ENCODE measurements at regions not wholly inside any gene's neighbourhood (a gene's known extent, or its start where the extent isn't known, plus 50 kb on each side); places are given as distances from the start of the nearest gene placed in this dataset.
"Not testable (repeated sequence)": the region's sequence is repeated elsewhere in the genome, so short reads cannot be mapped to it uniquely, and the experiment has no call there.

DNA sequence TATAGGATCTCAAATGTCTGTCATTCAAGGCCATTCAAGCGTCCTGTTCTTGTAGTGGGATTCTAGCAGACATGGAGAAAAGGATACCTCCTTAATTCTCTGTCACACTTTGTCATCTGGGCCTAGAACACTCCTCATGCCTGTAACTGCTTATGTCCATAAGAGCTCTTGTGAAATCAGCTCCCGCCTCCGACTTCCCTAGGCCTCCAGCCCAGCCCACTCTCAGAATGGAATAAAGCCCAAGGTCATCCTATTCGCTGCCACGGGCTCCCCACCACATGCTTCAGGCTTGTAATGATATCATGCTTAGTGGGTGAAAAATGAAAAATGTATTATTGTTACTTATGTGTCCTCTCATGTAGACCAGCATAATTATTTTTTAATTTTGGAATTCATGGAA is 632.5 kb downstream of the ISL1 start:
- no peaks in the 10 kb centered on the region for H3K36me3 ChIP-seq
- TF ChIP-seq, protein P1, sequence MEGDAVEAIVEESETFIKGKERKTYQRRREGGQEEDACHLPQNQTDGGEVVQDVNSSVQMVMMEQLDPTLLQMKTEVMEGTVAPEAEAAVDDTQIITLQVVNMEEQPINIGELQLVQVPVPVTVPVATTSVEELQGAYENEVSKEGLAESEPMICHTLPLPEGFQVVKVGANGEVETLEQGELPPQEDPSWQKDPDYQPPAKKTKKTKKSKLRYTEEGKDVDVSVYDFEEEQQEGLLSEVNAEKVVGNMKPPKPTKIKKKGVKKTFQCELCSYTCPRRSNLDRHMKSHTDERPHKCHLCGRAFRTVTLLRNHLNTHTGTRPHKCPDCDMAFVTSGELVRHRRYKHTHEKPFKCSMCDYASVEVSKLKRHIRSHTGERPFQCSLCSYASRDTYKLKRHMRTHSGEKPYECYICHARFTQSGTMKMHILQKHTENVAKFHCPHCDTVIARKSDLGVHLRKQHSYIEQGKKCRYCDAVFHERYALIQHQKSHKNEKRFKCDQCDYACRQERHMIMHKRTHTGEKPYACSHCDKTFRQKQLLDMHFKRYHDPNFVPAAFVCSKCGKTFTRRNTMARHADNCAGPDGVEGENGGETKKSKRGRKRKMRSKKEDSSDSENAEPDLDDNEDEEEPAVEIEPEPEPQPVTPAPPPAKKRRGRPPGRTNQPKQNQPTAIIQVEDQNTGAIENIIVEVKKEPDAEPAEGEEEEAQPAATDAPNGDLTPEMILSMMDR (IDR thresholded peaks at IDR 0.05) = no peak
- intact Hi-C loops (cut with DNase I) = no loop called here
- H3K27ac ChIP-seq = no peak overlapping the region
- peak; percentile 84 for ATAC-seq
- H3K27me3 ChIP-seq = no peaks in the 10 kb centered on the region
- peak in 1 of 4 donors; percentile 3 for DNase-seq
- H3K4me1 ChIP-seq = no peaks in the 10 kb centered on the region
- H3K9me3 ChIP-seq = no peaks in the 10 kb centered on the region
- no peak overlapping the region for H3K4me3 ChIP-seq

DNA sequence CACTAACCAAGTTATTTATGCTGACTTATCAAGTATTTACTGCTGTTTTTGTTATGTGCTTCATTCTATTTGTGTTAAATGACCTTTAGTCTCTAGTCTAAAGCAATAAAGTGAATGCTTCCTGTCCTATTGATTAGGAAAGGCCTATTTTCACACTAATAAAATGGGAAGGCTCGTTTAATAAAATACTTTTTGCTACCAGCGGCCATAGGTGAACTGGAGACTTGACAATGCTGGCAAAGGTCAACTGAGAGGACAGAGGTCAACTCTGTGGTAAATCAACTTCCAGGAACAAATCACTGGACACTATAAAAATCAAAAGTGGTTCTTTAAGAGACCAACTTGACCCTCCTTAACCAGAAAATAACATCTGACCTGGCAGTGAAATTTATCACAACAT is 634.3 kb downstream of the ISL1 start:
- Histone ChIP-seq H3K27ac (no peak overlapping the region), H3K4me1 (no peaks in the 10 kb centered on the region), H3K27me3 (no peaks in the 10 kb centered on the region), H3K4me3 (no peak overlapping the region), H3K36me3 (no peaks in the 10 kb centered on the region), H3K9me3 (no peaks in the 10 kb centered on the region)
- ATAC-seq (no peak), DNase-seq (no peak)
- TF ChIP-seq, protein P1 (IDR thresholded peaks at IDR 0.05) = no peak
- intact Hi-C loops (cut with DNase I) = no loop called here

DNA sequence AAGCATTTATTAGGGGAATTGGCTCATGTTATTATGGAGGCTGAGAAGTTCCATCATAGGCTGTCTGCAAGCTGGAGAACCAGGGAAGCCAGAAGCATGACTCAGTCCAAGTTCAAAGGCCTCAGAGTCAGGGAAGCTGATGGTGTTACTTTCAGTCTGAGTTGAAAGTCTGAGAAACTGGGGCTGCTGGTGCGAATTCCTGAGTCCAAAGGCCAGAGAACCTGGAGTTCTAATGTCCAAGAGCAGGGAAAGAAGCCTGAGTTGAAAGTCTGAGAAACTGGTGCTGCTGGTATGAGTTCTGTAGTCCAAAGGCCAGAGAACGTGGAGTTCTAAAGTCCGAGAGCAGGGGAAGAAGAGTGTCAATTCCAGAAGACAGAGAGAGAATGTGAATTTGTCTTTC is 641.1 kb downstream of the ISL1 start:
- ATAC-seq (no peak), DNase-seq (no peak)
- Histone ChIP-seq H3K27ac (no peak overlapping the region), H3K4me3 (no peak overlapping the region), H3K36me3 (no peaks in the 10 kb centered on the region), H3K9me3 (no peaks in the 10 kb centered on the region), H3K27me3 (no peaks in the 10 kb centered on the region), H3K4me1 (no peaks in the 10 kb centered on the region)
- intact Hi-C loops (cut with DNase I) = no loop called here
- TF ChIP-seq, protein P1 (IDR thresholded peaks at IDR 0.05) = no peak

DNA sequence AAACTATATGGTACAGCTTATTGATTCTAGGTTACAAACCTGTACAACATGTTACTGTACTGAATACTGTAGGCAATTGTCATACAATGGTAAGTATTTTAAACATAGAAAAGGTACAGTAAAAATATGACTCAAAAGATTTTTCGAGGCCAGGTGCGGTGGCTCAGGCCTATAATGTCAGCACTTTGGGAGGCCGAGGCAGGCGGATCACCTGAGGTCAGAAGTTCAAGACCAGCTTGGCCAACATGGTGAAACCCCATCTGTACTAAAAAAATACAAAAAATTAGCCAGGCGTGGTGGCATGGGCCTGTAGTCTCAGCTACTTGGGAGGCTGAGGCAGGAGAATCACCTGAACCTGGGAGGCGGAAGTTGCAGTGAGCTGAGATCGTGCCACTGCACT is 646.6 kb downstream of the ISL1 start:
- H3K27me3 ChIP-seq; intact Hi-C loops (cut with DNase I); ATAC-seq; H3K9me3 ChIP-seq; H3K4me3 ChIP-seq; H3K27ac ChIP-seq; H3K36me3 ChIP-seq; H3K4me1 ChIP-seq: not testable (repeated sequence)
- DNase-seq = peak in 1 of 4 donors; percentile 10

DNA sequence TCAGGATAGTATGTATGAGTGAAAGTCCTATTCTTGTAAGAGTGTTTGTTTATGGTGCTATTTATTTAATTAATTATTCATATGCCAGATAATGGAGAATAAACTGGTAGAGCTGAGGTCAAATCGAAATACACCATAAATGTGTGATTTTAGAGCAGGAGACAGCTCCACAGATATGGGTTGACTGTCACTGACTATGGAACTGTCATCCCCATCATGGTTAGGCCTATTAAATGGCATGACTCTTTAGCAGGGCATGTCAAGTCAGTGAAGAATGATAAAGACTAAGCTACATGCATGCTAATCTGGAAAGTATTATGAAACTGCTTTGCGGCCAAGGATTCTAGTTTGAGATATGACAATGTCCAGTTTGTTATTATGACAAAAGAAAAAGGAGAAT is 658.6 kb downstream of the ISL1 start:
- Histone ChIP-seq H3K27ac (no peak overlapping the region), H3K4me1 (no peaks in the 10 kb centered on the region), H3K4me3 (no peak overlapping the region), H3K36me3 (no peaks in the 10 kb centered on the region), H3K27me3 (no peaks in the 10 kb centered on the region), H3K9me3 (no peaks in the 10 kb centered on the region)
- intact Hi-C loops (cut with DNase I) = no loop called here
- DNase-seq (no peak), ATAC-seq (no peak)
- TF ChIP-seq, protein P1 (IDR thresholded peaks at IDR 0.05) = no peak

DNA sequence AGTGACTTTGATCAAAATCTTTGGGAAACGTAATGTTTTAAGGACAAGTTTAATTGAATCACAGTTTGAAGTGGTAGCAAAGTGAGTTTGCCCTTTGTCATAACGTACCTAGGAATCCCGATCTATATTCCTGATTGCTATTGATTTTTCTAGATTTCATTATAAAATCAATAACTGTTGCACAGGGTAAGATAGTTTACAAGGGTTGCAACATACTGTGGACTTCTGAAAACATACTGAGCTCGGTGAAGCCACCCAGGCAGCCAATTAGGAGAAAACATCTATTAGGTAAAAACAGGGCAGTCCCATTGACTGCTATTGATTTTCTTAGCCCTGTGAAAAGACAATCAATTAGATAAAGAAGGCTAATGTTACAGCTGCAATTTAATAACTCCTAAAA is 659.9 kb downstream of the ISL1 start:
- no peak overlapping the region for H3K4me3 ChIP-seq
- H3K9me3 ChIP-seq = no peaks in the 10 kb centered on the region
- no peaks in the 10 kb centered on the region for H3K4me1 ChIP-seq
- no peaks in the 10 kb centered on the region for H3K27me3 ChIP-seq
- TF ChIP-seq, protein P1 (IDR thresholded peaks at IDR 0.05) = no peak
- H3K27ac ChIP-seq = no peak overlapping the region
- DNase-seq (no peak), ATAC-seq (no peak)
- H3K36me3 ChIP-seq = no peaks in the 10 kb centered on the region
- intact Hi-C loops (cut with DNase I) = no loop called here

All from left lung (tissue), 4 donors.